Activated gamma-delta T cell treated with anti-CD3 and anti-CD28 coated beads, Interleukin-2, amount 50 U/mL, for 16 hours (primary cell): ENCODE measurements at regions not wholly inside any gene's neighbourhood (a gene's known extent, or its start where the extent isn't known, plus 50 kb on each side); places are given as distances from the start of the nearest gene placed in this dataset.

Source experiments
- DNase-seq: peaks from one replicate; pipeline ENCODE4 v3.0.0-alpha.2; 2020; ENCODE audit warnings: low read depth

GRCh38 chr10:89887830-89888229, 186.4 kb downstream of the KIF20B start:
- no peak for DNase-seq

GRCh38 chr10:89888321-89889070, 187.1 kb downstream of the KIF20B start:
- no peak for DNase-seq

- DNase-seq, result no peak
Measured at GRCh38 chr10:89889606-89890005, 188.2 kb downstream of the KIF20B start.

GRCh38 chr10:89891006-89891535, 189.7 kb downstream of the KIF20B start:
- no peak for DNase-seq

- DNase-seq, result no peak
Measured at GRCh38 chr10:89894051-89894450, 192.7 kb downstream of the KIF20B start.

GRCh38 chr10:89900554-89900953, 199.2 kb downstream of the KIF20B start:
- DNase-seq, result no peak

GRCh38 chr10:89901895-89902294, 200.5 kb downstream of the KIF20B start:
- no peak for DNase-seq

- no peak for DNase-seq
Measured at GRCh38 chr10:89904755-89905154, 203.4 kb downstream of the KIF20B start.

GRCh38 chr10:89909752-89910151, 208.4 kb downstream of the KIF20B start:
- no peak for DNase-seq

GRCh38 chr10:89915021-89915420, 213.6 kb downstream of the KIF20B start:
- no peak for DNase-seq

GRCh38 chr10:89915968-89916367, 214.6 kb downstream of the KIF20B start:
- no peak for DNase-seq

GRCh38 chr10:89916468-89917215, 215.3 kb downstream of the KIF20B start:
- no peak for DNase-seq

- no peak for DNase-seq
Measured at GRCh38 chr10:89921403-89921802, 220.0 kb downstream of the KIF20B start.

GRCh38 chr10:89923661-89924060, 222.3 kb downstream of the KIF20B start:
- DNase-seq, result no peak

GRCh38 chr10:89924261-89924660, 222.9 kb downstream of the KIF20B start:
- no peak for DNase-seq

- no peak for DNase-seq
Measured at GRCh38 chr10:89926736-89927135, 225.3 kb downstream of the KIF20B start.

- DNase-seq, result no peak
Measured at GRCh38 chr10:89929282-89930026, 228.1 kb downstream of the KIF20B start.

- no peak for DNase-seq
Measured at GRCh38 chr10:89937494-89937893, 236.1 kb downstream of the KIF20B start.

- no peak for DNase-seq
Measured at GRCh38 chr10:89940076-89940475, 238.7 kb downstream of the KIF20B start.

- no peak for DNase-seq
Measured at GRCh38 chr10:89942217-89942616, 240.8 kb downstream of the KIF20B start.

- DNase-seq, result no peak
Measured at GRCh38 chr10:89944138-89944537, 242.7 kb downstream of the KIF20B start.

GRCh38 chr10:89946106-89946505, 244.7 kb downstream of the KIF20B start:
- no peak for DNase-seq

- DNase-seq, result no peak
Measured at GRCh38 chr10:89949496-89949895, 248.1 kb downstream of the KIF20B start.
